ENCODE measurements at regions not wholly inside any gene's neighbourhood (a gene's known extent, or its start where the extent isn't known, plus 50 kb on each side); places are given as distances from the start of the nearest gene placed in this dataset.

GRCh38 chr1:95957748-95958147 is 723.7 kb downstream of the RWDD3 start:
- WGBS, 2 experiments (ENCODE audit: extremely low coverage in 1 of 2, insufficient coverage in 1 of 2, insufficient read length in 1 of 2, insufficient replicate concordance in 2 of 2, low coverage in 1 of 2, low lambda C conversion rate in 2 of 2, missing lambda C conversion rate in 1 of 2): 96% methylated on average over 1 of the region's 1 CpG; no CpG with 5 or more reads in 1 of the 2 experiments
- Histone ChIP-seq H3K4me2 (ENCODE audit: insufficient read depth in 1 of 2, low read depth in 2 of 2, low read length in 2 of 2) (no peak overlapping the region), H4K8ac (ENCODE audit: extremely low read depth, insufficient read depth, low read length) (no peak overlapping the region), H3K79me1 (ENCODE audit: low read depth, low read length) (no peaks in the 10 kb centered on the region), H3K79me2 (ENCODE audit: control insufficient read depth in 1 of 2, insufficient read depth in 2 of 2, low read length in 2 of 2) (no peaks in the 10 kb centered on the region), H2BK120ac (replicated peaks; ENCODE audit: low read depth, low read length) (no peak overlapping the region), H3K23me2 (ENCODE audit: low read depth, low read length) (no peaks in the 10 kb centered on the region), H4K91ac (replicated peaks; ENCODE audit: insufficient read length, low read length) (no peak overlapping the region), H3K36me3 (ENCODE audit: control insufficient read depth in 2 of 4, insufficient read depth in 4 of 4, low read length in 3 of 4) (no peaks in the 10 kb centered on the region), H3K4ac (replicated peaks; ENCODE audit: insufficient read length, low read depth, low read length) (no peak overlapping the region), H3K27me3 (replicated peaks in 1 of 4; ENCODE audit: control insufficient read depth in 3 of 4, extremely low read depth in 1 of 4, insufficient read depth in 3 of 4, low read length in 3 of 4) (no peaks in the 10 kb centered on the region), H3K14ac (ENCODE audit: insufficient read length) (no peak overlapping the region), H2AK5ac (ENCODE audit: low read depth, low read length) (no peak overlapping the region), H2BK20ac (ENCODE audit: low read length) (no peak overlapping the region), H3K9me3 (ENCODE audit: insufficient read depth in 2 of 2, low read depth in 1 of 2, low read length in 1 of 2) (peaks cover 3 to 10% of the 10 kb centered on the region in 2 experiments; a peak in 1 of 4 replicates), H3K23ac (ENCODE audit: insufficient read length) (no peak overlapping the region), H2BK12ac (ENCODE audit: low read depth, low read length) (no peak overlapping the region), H2AFZ (ENCODE audit: low read length) (no peak overlapping the region), H2BK15ac (ENCODE audit: low read length) (no peak overlapping the region), H3K18ac (ENCODE audit: extremely low read depth, low read length) (no peak overlapping the region), H4K20me1 (replicated peaks in 1 of 2; ENCODE audit: control insufficient read depth in 1 of 2, insufficient read depth in 2 of 2, low read length in 2 of 2) (no peaks in the 10 kb centered on the region), H2BK5ac (ENCODE audit: low read depth, low read length) (no peak overlapping the region), H3K27ac (ENCODE audit: low read depth, low read length) (no peak overlapping the region), H3K4me3 (ENCODE audit: extremely low read depth in 1 of 4, insufficient read depth in 2 of 4, low read depth in 3 of 4, low read length in 4 of 4) (no peak overlapping the region), H3K56ac (replicated peaks; ENCODE audit: insufficient read length, low read depth, low read length) (no peak overlapping the region), H3K4me1 (replicated peaks in 1 of 4; ENCODE audit: control insufficient read depth in 3 of 4, insufficient read depth in 4 of 4, low read length in 3 of 4) (peaks cover 0 to 4% (median 2%) of the 10 kb centered on the region in 4 experiments; a peak in 1 of 7 replicates), H3K9ac (replicated peaks in 1 of 4; ENCODE audit: extremely low read depth in 1 of 4, low read depth in 3 of 4, low read length in 3 of 4) (no peak overlapping the region), H4K5ac (ENCODE audit: insufficient read length, low read depth, low read length) (no peak overlapping the region)
- FAIRE-seq (no peak), DNase-seq (ENCODE audit: low read depth in 1 of 2, low spot score in 2 of 2) (no peak)
- CTCF ChIA-PET (ENCODE audit: partially characterized antibody): interaction anchor here (0.6 to 1.0 kb wide), 2 partner anchors 915 to 1601 kb away, joined by 3 read pairs; no protein-coding TSS in a partner anchor
- no peak for TF ChIP-seq SIN3A (conservative IDR thresholded peaks at IDR 0.05 in 1 of 2, IDR thresholded peaks at IDR 0.05 in 1 of 2; ENCODE audit: low read depth in 1 of 2, low read length in 2 of 2)
- TF ChIP-seq MAX (IDR thresholded peaks at IDR 0.05): no peak
- POLR2A ChIA-PET (ENCODE audit: partially characterized antibody): interaction anchor here (1.2 kb wide), 1 partner anchor 54 kb away, joined by 3 read pairs; no protein-coding TSS in a partner anchor

All from H1 (cell line).